HepG2 (cell line): ENCODE measurements at regions not wholly inside any gene's neighbourhood (a gene's known extent, or its start where the extent isn't known, plus 50 kb on each side); places are given as distances from the start of the nearest gene placed in this dataset.

Experiments
- CEBPB ChIP-seq: IDR thresholded peaks from 2 replicates; pipeline ENCODE4 v1.6.1; 2011; ENCODE audit warnings: low read depth, low read length, improper control_type of control experiment, borderline replicate concordance
- GTF2F1 ChIP-seq: fragments of 150-350 bp; IDR thresholded peaks from 2 replicates; pipeline ENCODE4 v1.6.1; 2014; ENCODE audit warnings: low read length
- ZNF30 ChIP-seq: sonication (generic); formaldehyde crosslinking; IDR thresholded peaks from 2 replicates; pipeline ENCODE4 v1.5.0; 2020; ENCODE audit warnings: mild to moderate bottlenecking, missing genetic modification reagents
- ZNF589 ChIP-seq: sonication (generic); formaldehyde crosslinking; conservative IDR thresholded peaks from 2 replicates; pipeline ENCODE4 v1.8.0; 2022; ENCODE audit warnings: mild to moderate bottlenecking, moderate library complexity, missing genetic modification reagents
- ZNF766 ChIP-seq: sonication (generic); formaldehyde crosslinking; IDR thresholded peaks from 2 replicates; pipeline ENCODE4 v1.5.0; 2020; ENCODE audit warnings: missing genetic modification reagents, borderline replicate concordance
- ZNF772 ChIP-seq: sonication (generic); formaldehyde crosslinking; IDR thresholded peaks from 2 replicates; pipeline ENCODE4 v1.5.0; 2020; ENCODE audit warnings: mild to moderate bottlenecking, missing genetic modification reagents
- TF ChIP-seq, protein P1 (sequence below), 2 experiments: fragments of 450-650 bp in 1 of 2; sonication (generic) in 1 of 2; formaldehyde crosslinking in 1 of 2; IDR thresholded peaks; 2 replicates each; pipeline versions ENCODE4 v1.6.1 to v1.8.0; 2016 to 2022; ENCODE audit warnings: antibody characterized with exemption in 1 of 2, mild to moderate bottlenecking in 1 of 2, missing genetic modification reagents in 1 of 2

- no peak for TF ChIP-seq ZNF772 (CRISPR knock-in tag)
- TF ChIP-seq ZNF30 (CRISPR knock-in tag) = no peak
- no peak for TF ChIP-seq CEBPB
- TF ChIP-seq, protein P1, sequence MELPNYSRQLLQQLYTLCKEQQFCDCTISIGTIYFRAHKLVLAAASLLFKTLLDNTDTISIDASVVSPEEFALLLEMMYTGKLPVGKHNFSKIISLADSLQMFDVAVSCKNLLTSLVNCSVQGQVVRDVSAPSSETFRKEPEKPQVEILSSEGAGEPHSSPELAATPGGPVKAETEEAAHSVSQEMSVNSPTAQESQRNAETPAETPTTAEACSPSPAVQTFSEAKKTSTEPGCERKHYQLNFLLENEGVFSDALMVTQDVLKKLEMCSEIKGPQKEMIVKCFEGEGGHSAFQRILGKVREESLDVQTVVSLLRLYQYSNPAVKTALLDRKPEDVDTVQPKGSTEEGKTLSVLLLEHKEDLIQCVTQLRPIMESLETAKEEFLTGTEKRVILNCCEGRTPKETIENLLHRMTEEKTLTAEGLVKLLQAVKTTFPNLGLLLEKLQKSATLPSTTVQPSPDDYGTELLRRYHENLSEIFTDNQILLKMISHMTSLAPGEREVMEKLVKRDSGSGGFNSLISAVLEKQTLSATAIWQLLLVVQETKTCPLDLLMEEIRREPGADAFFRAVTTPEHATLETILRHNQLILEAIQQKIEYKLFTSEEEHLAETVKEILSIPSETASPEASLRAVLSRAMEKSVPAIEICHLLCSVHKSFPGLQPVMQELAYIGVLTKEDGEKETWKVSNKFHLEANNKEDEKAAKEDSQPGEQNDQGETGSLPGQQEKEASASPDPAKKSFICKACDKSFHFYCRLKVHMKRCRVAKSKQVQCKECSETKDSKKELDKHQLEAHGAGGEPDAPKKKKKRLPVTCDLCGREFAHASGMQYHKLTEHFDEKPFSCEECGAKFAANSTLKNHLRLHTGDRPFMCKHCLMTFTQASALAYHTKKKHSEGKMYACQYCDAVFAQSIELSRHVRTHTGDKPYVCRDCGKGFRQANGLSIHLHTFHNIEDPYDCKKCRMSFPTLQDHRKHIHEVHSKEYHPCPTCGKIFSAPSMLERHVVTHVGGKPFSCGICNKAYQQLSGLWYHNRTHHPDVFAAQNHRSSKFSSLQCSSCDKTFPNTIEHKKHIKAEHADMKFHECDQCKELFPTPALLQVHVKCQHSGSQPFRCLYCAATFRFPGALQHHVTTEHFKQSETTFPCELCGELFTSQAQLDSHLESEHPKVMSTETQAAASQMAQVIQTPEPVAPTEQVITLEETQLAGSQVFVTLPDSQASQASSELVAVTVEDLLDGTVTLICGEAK (IDR thresholded peaks at IDR 0.05) = no peak
- TF ChIP-seq, protein P1 (CRISPR knock-in tag; IDR thresholded peaks at IDR 0.05) = no peak
- TF ChIP-seq GTF2F1 = no peak
- TF ChIP-seq ZNF766 (CRISPR knock-in tag) = no peak
- no peak for TF ChIP-seq ZNF589
These were observed 468.0 kb upstream of the GJE1 start for GRCh38 chr6:141664744-141665143.
